B cell (primary cell): ENCODE measurements at regions not wholly inside any gene's neighbourhood (a gene's known extent, or its start where the extent isn't known, plus 50 kb on each side); places are given as distances from the start of the nearest gene placed in this dataset.

Experiments
- CTCF ChIP-seq: fragments of 200-600 bp; IDR thresholded peaks from one replicate; pipeline ENCODE4 v1.8.0; 2022; ENCODE audit warnings: antibody characterized with exemption, mild to moderate bottlenecking
- EZH2 ChIP-seq: IDR thresholded peaks from 2 replicates; pipeline ENCODE4 v1.6.1; 2012; ENCODE audit warnings: borderline replicate concordance, low read depth, mild to moderate bottlenecking, moderate library complexity, low read length; ENCODE audit not compliant: insufficient read depth, poor library complexity, severe bottlenecking

GRCh38 chr5:52710972-52711596 is 76.6 kb upstream of the ITGA1 start:
- TF ChIP-seq EZH2 (no peak), CTCF (no peak)
